ENCODE measurements at regions not wholly inside any gene's neighbourhood (a gene's known extent, or its start where the extent isn't known, plus 50 kb on each side); places are given as distances from the start of the nearest gene placed in this dataset.

DNA sequence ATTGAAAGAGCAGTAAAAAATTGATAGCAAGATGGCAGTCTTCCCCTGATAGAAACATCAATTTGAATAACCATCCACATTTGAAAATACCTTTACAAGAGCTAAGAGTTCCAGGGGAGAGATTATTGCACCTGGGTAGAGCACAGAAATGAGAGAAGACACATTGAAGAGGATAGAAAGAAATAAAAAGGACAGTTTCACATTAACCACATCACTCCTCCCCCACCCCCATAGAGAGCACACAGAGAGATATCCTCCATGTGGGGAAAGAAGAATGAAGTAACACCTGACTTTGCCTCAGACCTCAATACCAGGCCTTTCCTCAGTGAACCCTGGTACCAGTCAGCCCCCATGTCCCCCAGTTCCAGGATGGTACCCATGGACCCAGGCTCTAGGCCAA is 486.7 kb downstream of the FAM181B start:
- TF ChIP-seq CTCF (IDR thresholded peaks at IDR 0.05; ENCODE audit: low read depth, low read length, missing control alignments), result no peak
- no peak overlapping the region for H3K4me3 ChIP-seq (replicated peaks; ENCODE audit: low read depth, low read length)

GRCh38 chr11:82239498-82239897 is 494.2 kb downstream of the FAM181B start:
- no peak for DNase-seq (ENCODE audit: extremely low read depth, low read depth)
- no peak overlapping the region for H3K4me3 ChIP-seq (replicated peaks; ENCODE audit: low read depth, low read length)
- TF ChIP-seq CTCF (IDR thresholded peaks at IDR 0.05; ENCODE audit: low read depth, low read length, missing control alignments), result no peak

More for the DNA sequence above, 486.7 kb downstream of the FAM181B start:
- DNase-seq (ENCODE audit: extremely low read depth, low read depth), result no peak

- TF ChIP-seq CTCF (IDR thresholded peaks at IDR 0.05; ENCODE audit: low read depth, low read length, missing control alignments), result no peak
- no peak overlapping the region for H3K4me3 ChIP-seq (replicated peaks; ENCODE audit: low read depth, low read length)
- no peak for DNase-seq (ENCODE audit: extremely low read depth, low read depth)
Observed at GRCh38 chr11:82234256-82234655, 499.4 kb downstream of the FAM181B start.

- DNase-seq (ENCODE audit: extremely low read depth, low read depth), result no peak
- no peak for TF ChIP-seq CTCF (IDR thresholded peaks at IDR 0.05; ENCODE audit: low read depth, low read length, missing control alignments)
- H3K4me3 ChIP-seq (replicated peaks; ENCODE audit: low read depth, low read length), result no peak overlapping the region
Observed at GRCh38 chr11:82233201-82233600, 500.5 kb downstream of the FAM181B start.

DNA sequence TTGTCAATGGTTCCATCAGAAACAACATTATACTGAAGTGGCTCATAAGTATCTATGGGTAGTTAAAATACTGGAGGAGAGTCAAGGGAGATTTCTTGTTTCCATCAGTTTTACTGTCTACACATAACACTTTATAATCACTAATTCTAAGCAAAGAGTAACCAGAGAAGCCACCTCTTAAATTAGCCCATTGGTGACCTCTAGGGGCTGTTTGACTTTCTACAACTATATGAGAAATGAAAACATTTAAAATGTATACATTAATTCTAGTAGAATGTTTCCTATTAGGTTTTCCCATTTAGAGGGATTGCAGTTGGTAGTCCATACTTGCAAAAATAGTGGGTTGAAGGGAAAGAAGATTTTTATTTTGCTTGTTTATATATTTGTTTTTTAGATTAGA is 504.3 kb downstream of the FAM181B start:
- TF ChIP-seq CTCF (IDR thresholded peaks at IDR 0.05; ENCODE audit: low read depth, low read length, missing control alignments), result no peak
- no peak overlapping the region for H3K4me3 ChIP-seq (replicated peaks; ENCODE audit: low read depth, low read length)
- no peak for DNase-seq (ENCODE audit: extremely low read depth, low read depth)

GRCh38 chr11:82225930-82226329 is 507.7 kb downstream of the FAM181B start:
- TF ChIP-seq CTCF (IDR thresholded peaks at IDR 0.05; ENCODE audit: low read depth, low read length, missing control alignments), result no peak
- DNase-seq (ENCODE audit: extremely low read depth, low read depth), result no peak
- no peak overlapping the region for H3K4me3 ChIP-seq (replicated peaks; ENCODE audit: low read depth, low read length)

DNA sequence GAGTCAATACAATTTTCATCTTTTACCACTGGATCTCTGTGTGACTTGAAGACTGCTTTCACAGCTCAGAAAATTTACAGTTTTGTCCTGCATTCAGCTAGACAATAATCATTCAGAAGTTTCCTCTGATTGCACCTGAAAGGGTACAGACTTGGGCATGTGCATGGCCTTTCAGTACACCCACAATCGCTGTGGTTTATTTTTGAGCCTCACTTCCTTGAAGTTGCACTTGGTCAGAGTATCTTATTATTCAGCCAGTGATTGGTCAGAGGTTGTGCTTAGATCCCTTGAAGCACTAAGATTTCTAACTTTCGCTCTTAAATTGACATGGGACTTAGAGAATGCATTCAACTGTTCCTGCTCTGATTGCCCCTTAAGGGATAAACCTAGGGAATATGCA is 508.2 kb downstream of the FAM181B start:
- no peak for DNase-seq (ENCODE audit: extremely low read depth, low read depth)
- H3K4me3 ChIP-seq (replicated peaks; ENCODE audit: low read depth, low read length), result no peak overlapping the region
- no peak for TF ChIP-seq CTCF (IDR thresholded peaks at IDR 0.05; ENCODE audit: low read depth, low read length, missing control alignments)

Data from HFF-Myc (cell line).